SK-N-DZ (cell line): ENCODE measurements at regions not wholly inside any gene's neighbourhood (a gene's known extent, or its start where the extent isn't known, plus 50 kb on each side); places are given as distances from the start of the nearest gene placed in this dataset.
"Not testable (repeated sequence)": the region's sequence is repeated elsewhere in the genome, so short reads cannot be mapped to it uniquely, and the experiment has no call there.

Experiments used
- DNase-seq: peaks from one replicate; pipeline ENCODE4 v3.0.0-alpha.2; 2015; ENCODE audit warnings: low spot score

DNA sequence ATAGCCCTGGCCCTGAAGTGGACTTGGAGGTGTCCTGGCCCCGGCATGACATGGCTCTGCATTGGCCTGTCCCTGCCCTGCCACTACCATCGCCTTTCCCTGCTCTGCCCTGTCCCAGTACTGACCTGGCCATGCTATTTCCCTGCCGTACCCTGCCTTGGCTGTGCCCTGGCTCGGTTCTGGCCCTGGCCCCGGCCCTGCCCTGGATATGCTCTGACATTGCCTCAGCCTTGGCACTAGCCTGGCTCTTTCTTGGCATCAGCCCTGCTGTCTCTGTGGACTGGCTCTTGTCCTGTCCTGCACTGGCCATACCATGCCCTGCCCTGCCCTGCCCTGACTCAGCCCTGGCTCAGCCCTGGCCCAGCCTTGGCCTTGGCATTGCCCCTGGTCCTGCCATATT is 252.2 kb downstream of the TP53TG3F start:
- DNase-seq: not testable (repeated sequence)

DNA sequence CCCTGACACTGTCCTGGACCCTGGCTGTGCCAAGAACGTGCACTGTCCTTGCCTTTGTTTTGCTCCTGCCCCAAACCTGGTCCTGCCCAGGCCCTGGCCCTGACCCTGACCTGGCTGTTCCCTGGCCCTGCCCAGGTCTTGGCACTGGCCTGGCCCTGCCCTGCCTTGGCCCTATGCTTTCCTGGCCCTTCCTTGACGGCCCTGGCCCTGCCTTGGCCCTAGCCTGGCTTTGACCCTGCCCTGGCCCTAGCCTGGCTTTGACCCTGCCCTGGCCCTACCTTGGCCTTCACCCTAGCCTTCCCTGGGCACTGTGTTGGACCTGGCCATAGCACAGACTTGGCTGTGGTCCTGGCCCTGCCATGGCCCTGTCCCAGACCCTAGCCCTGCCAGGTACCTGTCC is 252.9 kb downstream of the TP53TG3F start:
- DNase-seq: not testable (repeated sequence)

DNA sequence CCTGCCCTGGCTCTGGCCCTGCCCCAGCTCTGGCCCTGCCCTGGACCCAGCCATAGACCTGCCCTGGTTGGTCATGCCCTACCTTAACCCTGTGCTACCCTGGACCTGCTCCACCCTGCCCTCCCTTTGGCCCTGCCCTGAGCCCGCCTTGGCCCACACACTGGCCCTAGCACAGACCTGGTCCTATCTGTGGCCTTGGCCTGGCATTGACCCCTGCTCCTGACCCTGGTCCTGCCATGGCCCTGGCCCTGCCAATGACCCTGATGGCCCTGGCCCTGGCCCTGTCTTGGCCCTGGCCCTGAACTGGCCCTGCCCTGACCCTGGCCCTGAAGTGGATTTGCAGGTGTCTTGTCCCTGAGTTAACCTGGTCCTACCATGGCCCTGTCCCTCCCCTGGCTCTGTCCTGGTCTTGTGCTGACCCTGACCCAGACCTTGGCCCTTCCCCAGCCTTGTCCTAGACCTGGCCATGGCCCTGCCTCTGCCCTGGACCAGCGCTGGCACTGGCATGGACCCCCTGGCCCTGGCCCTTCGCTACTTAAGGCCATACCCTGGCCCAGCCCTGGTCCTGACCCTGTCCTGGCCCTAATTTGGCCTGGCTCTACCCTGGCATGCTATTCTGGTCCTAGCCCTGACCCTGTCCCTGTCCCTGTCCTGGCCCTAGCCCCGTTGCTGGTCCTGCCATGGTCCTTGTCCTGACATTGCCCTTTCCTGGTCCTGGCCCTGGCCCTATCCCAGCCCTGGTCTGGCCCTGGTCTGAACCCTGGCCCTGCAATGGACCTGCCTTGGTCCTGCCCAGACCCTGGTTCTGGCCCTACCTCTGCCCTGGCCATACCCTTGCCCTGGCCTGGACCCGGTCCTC is 253.7 kb downstream of the TP53TG3F start:
- DNase-seq: not testable (repeated sequence)

- not testable (repeated sequence) for DNase-seq
Measured at GRCh38 chr16:33713710-33714538, 254.5 kb downstream of the TP53TG3F start.

GRCh38 chr16:33731167-33731566 is 271.8 kb downstream of the TP53TG3F start:
- not testable (repeated sequence) for DNase-seq

DNA sequence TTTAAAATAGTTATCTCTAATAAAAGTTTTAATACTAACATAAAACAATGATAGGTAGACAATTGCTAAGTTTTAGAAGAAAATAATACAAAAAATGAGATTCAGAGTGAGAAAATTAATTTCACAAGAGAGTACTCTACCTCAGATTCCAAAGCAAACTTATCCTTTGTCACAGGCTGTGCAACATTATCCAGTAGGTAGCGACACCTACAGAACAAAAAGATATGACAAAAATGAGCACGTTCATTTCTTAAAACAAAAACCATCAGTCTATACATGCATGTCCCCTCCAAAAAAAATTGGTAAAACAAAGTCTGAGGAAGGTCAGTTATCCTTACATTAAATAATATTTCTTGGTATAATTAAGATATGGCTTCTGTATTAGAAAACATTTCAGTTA is 275.2 kb downstream of the TP53TG3F start:
- DNase-seq: not testable (repeated sequence)

- DNase-seq: peak; percentile 38
Measured at GRCh38 chr16:33766869-33767765, 307.7 kb downstream of the TP53TG3F start.

DNA sequence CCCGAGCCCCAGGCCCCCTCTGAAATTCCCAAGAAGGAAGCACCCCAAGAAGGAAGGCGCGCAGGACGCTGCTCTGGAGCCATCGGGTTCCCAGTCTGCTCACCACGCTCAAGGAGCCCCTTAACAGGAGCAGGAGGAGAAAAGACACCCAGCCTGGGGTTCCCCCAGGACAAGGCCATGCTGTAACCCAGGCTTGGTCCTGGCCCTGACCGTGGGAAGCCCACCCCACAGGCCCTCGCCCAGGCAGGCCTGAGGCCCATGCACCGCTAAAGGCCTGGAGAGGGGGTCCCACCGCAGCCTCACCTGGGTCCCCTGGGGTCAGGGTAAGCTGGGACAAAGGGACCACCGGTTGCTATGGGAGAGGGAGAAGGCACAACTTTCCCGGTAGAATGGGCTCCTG is 309.3 kb downstream of the TP53TG3F start:
- not testable (repeated sequence) for DNase-seq

- DNase-seq: not testable (repeated sequence)
Measured at GRCh38 chr16:33769180-33769846, 309.9 kb downstream of the TP53TG3F start.

- DNase-seq: not testable (repeated sequence)
Measured at GRCh38 chr16:33770478-33770877, 311.1 kb downstream of the TP53TG3F start.

- not testable (repeated sequence) for DNase-seq
Measured at GRCh38 chr16:33771211-33771610, 311.8 kb downstream of the TP53TG3F start.

DNA sequence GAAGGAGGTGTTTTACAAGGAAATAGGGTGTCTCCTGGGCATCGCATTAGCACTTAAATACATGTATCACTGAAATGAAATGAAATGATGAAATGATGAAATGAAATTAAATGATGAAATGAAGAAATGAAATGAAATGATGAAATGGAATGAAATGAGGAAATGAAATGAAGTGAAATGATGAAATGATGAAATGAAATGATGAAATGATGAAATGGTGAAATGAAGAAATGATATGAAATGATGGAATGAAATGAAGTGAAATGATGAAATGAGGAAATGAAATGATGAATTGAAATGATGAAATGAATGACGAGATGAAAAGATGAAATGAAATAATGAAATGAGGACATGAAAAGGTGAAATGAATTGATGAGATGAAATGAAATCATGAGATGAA is 314.6 kb downstream of the TP53TG3F start:
- not testable (repeated sequence) for DNase-seq

DNA sequence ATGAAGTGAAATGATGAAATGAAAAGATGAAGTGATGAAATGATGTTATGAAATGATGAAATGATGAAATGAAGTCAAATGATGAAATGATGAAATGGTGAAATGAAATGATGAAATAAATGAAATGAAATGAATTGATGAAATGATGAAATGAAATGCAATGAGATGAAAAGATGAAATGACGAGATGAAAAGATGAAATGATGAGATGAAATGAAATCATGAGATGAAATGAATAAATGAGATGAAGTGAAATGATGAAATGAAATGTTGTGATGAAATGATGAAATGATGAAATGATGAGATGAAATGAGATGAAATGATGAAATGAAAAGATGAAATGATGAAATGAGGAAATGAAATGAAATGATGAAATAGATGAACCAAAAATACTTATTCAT is 315.3 kb downstream of the TP53TG3F start:
- not testable (repeated sequence) for DNase-seq

DNA sequence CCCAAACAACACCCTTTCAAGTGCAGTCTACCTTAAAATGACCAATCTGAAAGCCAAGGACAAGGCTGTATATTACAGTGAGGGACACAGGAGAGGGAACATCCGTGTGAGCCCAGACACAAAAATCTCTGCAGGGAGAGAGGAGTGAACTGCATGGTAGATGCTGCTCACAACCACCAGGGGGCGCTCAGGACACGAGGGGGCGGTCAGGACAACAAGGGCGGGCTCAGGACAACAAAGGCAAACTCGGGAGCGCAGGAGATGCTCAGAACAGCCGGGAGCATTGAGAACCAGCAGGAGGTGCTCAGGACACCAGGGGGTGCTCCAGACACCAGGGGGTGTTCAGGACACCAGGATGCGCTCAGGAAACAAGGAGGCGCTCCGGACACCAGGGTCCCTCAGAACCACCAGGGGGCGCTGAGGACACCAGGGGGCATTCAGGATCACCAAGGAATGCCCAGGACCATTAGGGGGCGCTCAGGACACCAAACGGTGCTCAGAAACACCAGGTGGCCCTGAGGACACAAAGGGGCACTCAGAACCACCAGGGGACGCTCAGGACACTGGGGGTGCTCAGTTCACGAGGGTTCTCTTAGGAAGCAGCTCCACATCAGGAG is 357.0 kb downstream of the TP53TG3F start:
- not testable (repeated sequence) for DNase-seq

DNA sequence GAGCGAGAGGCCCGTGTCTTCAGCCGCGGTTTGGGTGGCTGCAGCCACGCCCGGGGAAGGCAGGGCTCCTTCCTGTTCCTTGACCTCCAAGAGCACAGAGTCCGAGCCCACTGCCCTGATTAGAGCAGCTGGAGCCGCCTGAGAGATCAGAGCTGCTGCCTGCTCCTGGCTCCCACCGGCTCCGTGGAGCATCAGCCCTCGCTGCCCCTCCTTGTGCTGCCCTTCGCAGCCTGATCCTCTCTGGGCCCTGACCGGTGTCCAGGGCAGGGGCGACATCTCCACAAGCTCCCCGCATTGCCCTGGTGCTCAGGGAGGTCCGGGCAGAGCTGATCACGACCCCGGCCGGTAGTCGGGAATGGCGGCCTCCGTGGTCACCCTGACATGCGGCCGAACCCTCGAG is 365.3 kb downstream of the TP53TG3F start:
- not testable (repeated sequence) for DNase-seq

DNA sequence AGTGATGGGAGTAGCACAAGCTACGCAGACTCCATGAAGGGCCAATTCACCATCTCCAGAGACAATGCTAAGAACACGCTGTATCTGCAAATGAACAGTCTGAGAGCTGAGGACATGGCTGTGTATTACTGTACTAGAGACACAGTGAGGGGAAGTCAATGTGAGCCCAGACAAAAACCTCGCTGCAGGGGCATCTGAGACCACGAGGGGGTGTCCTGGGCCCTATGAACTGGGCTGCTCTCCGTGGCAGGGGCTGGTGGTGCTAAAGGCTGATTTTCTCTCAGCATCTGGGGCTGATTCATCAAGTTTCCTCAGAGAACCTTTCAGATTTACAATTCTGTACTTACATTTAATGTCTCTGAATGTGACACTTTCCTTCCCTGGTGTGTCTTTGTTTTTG is 368.1 kb downstream of the TP53TG3F start:
- DNase-seq: not testable (repeated sequence)

DNA sequence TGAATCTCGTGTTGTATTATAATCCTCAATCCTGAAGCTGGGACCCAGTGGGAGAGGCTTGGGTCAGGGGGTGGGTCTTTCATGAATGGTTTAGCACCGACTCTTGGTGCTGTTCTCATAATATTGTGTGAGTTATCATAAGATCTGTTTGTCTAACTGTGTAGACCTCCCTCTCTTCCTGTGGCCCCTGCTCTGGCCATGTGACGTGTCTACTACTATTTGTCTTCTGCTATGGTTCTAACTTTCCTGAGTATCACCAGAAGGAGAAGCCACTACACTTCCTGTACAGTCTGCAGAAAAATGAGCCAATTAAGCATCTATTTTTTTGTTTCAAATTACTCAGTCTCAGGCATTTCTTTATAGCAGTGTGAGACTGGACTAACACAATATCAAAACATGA is 379.7 kb downstream of the TP53TG3F start:
- DNase-seq: not testable (repeated sequence)

GRCh38 chr16:33844533-33844932 is 385.1 kb downstream of the TP53TG3F start:
- not testable (repeated sequence) for DNase-seq
